PC-9 (cell line): ENCODE measurements at regions not wholly inside any gene's neighbourhood (a gene's known extent, or its start where the extent isn't known, plus 50 kb on each side); places are given as distances from the start of the nearest gene placed in this dataset.

Experiments
- EZH2 ChIP-seq: fragments of 200-600 bp; sonication (generic); IDR thresholded peaks from 2 replicates; pipeline ENCODE4 v1.8.0; 2017; ENCODE audit warnings: antibody characterized with exemption, low read depth
- TF ChIP-seq, protein P1 (sequence below): fragments of 200-600 bp; sonication (generic); conservative IDR thresholded peaks from 2 replicates; pipeline ENCODE4 v1.6.1; 2017; ENCODE audit warnings: mixed run types, antibody characterized with exemption, mild to moderate bottlenecking, moderate library complexity

DNA sequence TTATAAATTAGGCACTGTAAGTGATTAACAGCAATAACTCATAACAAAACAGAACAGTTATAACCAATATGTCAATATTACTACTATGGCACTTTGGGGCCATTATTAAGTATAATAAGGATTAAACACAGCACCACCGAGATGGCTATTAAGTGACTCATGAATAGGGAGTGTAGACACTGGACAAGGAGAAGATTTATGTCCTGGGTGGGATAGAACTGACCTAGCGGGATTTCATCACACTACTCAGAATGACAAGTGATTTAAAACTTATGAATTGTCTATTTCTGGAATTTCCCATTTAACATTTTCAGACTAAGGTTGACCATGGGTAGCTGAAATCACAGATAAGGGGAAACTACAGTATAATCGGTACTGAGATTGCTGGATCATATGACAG lies 79.0 kb upstream of the SLC7A1 start:
- TF ChIP-seq, protein P1, sequence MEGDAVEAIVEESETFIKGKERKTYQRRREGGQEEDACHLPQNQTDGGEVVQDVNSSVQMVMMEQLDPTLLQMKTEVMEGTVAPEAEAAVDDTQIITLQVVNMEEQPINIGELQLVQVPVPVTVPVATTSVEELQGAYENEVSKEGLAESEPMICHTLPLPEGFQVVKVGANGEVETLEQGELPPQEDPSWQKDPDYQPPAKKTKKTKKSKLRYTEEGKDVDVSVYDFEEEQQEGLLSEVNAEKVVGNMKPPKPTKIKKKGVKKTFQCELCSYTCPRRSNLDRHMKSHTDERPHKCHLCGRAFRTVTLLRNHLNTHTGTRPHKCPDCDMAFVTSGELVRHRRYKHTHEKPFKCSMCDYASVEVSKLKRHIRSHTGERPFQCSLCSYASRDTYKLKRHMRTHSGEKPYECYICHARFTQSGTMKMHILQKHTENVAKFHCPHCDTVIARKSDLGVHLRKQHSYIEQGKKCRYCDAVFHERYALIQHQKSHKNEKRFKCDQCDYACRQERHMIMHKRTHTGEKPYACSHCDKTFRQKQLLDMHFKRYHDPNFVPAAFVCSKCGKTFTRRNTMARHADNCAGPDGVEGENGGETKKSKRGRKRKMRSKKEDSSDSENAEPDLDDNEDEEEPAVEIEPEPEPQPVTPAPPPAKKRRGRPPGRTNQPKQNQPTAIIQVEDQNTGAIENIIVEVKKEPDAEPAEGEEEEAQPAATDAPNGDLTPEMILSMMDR = no peak
- no peak for TF ChIP-seq EZH2
